BLaER1 (cell line): ENCODE measurements at regions not wholly inside any gene's neighbourhood (a gene's known extent, or its start where the extent isn't known, plus 50 kb on each side); places are given as distances from the start of the nearest gene placed in this dataset.
"Not testable (repeated sequence)": the region's sequence is repeated elsewhere in the genome, so short reads cannot be mapped to it uniquely, and the experiment has no call there.

ENCODE experiments used
- H3K27ac ChIP-seq: shearing (Covaris generic); formaldehyde crosslinking; 2 replicates; pipeline ENCODE4 v1.8.1; 2022
- H3K27me3 ChIP-seq: shearing (Covaris generic); formaldehyde crosslinking; 2 replicates; pipeline ENCODE4 v1.8.1; 2022
- H3K36me3 ChIP-seq: shearing (Covaris generic); formaldehyde crosslinking; 2 replicates; pipeline ENCODE4 v1.8.1; 2022
- H3K4me1 ChIP-seq: shearing (Covaris generic); formaldehyde crosslinking; 2 replicates; pipeline ENCODE4 v1.8.1; 2022
- H3K4me2 ChIP-seq: shearing (Covaris generic); formaldehyde crosslinking; 2 replicates; pipeline ENCODE4 v1.8.1; 2022
- H3K4me3 ChIP-seq: shearing (Covaris generic); formaldehyde crosslinking; 2 replicates; pipeline ENCODE4 v1.8.1; 2022
- H3K9ac ChIP-seq: shearing (Covaris generic); formaldehyde crosslinking; 2 replicates; pipeline ENCODE4 v1.8.1; 2022
- H3K9me3 ChIP-seq: shearing (Covaris generic); formaldehyde crosslinking; 2 replicates; pipeline ENCODE4 v1.8.1; 2022
- H4K20me1 ChIP-seq: shearing (Covaris generic); formaldehyde crosslinking; 2 replicates; pipeline ENCODE4 v1.8.1; 2022
- Cebpa-rat ChIP-seq: shearing (Covaris generic); IDR thresholded peaks from 2 replicates; pipeline ENCODE4 v1.8.1; 2022

DNA sequence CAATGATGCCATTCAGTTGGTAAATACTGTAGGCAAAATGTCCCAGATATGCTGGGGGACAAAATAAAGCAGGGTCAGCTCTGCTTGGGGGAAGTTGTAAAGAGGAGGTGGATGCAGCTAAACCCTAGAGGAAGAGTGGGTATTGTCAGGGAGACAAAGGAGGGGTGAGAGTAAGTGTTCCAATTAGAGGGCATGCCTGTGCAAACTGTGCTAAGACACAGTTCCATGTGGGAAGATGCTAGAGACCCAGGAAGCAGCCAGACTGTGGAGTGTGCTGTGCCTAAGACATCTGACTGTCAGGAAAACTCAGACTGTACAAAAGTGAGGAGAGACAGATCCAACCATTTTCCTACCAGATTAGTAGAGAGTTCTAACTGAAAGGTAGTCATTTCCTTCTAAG, 474.3 kb downstream of the ATP23 start:
- H3K27ac ChIP-seq, result no peak overlapping the region
- TF ChIP-seq Cebpa-rat, result no peak
- no peak overlapping the region for H3K4me3 ChIP-seq
- no peaks in the 10 kb centered on the region for H3K36me3 ChIP-seq
- no peak overlapping the region for H3K4me2 ChIP-seq
- H3K9me3 ChIP-seq, result no peaks in the 10 kb centered on the region
- H3K27me3 ChIP-seq, result no peaks in the 10 kb centered on the region
- H3K9ac ChIP-seq, result no peak overlapping the region
- H4K20me1 ChIP-seq, result no peaks in the 10 kb centered on the region
- no peaks in the 10 kb centered on the region for H3K4me1 ChIP-seq

DNA sequence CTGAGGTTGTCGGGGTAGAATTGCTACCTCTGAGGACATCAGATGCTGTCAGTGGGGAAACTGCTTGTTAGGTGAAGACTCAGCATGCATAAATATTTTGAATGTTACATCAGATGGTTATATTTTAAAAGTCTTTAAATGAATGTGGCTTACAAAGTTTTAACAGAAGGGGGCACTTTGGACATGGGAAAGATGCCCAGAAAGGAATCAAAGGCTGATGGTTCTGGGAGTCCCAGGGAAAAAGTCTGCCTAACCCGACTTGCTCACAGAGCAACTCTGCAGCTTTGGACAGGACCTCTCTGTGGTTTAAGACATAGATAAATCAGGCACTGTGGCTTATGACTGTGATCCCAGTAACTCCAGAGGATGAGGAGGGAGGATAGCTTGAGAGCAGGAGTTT, 474.9 kb downstream of the ATP23 start:
- H4K20me1 ChIP-seq, result no peaks in the 10 kb centered on the region
- H3K4me2 ChIP-seq, result no peak overlapping the region
- no peaks in the 10 kb centered on the region for H3K27me3 ChIP-seq
- no peaks in the 10 kb centered on the region for H3K4me1 ChIP-seq
- no peak overlapping the region for H3K4me3 ChIP-seq
- H3K36me3 ChIP-seq, result no peaks in the 10 kb centered on the region
- TF ChIP-seq Cebpa-rat, result no peak
- no peaks in the 10 kb centered on the region for H3K9me3 ChIP-seq
- no peak overlapping the region for H3K27ac ChIP-seq
- H3K9ac ChIP-seq, result no peak overlapping the region

DNA sequence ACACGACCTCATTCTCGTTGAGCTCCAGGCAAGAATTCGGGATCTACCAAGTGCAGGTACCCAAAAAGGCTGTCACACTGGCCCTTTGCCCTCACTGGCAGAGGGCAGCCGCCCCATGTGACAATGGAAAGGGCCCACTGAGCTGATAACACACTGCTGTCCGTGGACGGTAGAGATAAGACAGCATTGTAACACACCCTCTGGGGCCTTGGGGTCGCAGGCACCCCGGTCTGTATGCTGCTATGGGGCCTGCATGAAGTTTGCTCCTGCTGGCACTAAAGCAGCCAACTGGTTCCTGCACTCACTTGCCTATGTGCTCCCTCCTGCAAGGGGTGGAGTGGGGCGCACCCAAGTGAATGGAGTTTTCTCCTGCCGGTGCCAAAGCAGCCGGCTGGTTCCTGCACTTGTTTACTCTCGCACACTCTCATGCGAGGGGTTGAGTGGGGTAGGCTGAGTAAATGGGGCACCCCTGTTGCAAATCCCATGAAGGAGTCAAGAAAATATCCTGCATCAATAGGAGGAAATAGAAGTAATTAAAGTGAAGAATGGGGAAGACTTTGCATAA, 477.9 kb downstream of the ATP23 start:
- Histone ChIP-seq H3K4me2 (no peak overlapping the region), H3K9me3 (no peaks in the 10 kb centered on the region), H4K20me1 (no peaks in the 10 kb centered on the region), H3K9ac (no peak overlapping the region), H3K4me1 (no peaks in the 10 kb centered on the region), H3K36me3 (no peaks in the 10 kb centered on the region), H3K27ac (no peak overlapping the region), H3K27me3 (no peaks in the 10 kb centered on the region), H3K4me3 (no peak overlapping the region)
- no peak for TF ChIP-seq Cebpa-rat

DNA sequence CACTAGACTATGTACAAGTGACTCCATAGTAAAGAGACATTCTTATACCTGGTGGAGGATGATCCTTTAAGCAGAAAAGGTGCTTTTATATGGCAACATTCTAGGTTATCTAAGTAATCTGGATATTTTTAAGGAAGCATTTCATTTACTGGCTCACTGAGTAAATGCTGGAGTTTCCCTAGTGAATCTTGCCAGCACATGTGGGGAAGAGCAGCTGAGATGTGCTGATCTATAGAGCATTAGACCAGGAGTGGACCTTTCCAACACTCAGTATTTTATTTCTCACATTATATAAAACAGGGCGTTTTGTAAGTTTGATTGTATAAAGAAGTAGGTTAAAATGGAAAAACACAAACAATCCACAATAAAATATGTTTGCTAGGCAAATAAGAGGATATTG, 478.5 kb downstream of the ATP23 start:
- Histone ChIP-seq H3K9me3 (no peaks in the 10 kb centered on the region), H3K4me3 (no peak overlapping the region), H4K20me1 (no peaks in the 10 kb centered on the region), H3K9ac (no peak overlapping the region), H3K4me2 (no peak overlapping the region), H3K4me1 (no peaks in the 10 kb centered on the region), H3K27me3 (no peaks in the 10 kb centered on the region), H3K27ac (no peak overlapping the region), H3K36me3 (no peaks in the 10 kb centered on the region)
- TF ChIP-seq Cebpa-rat, result no peak

DNA sequence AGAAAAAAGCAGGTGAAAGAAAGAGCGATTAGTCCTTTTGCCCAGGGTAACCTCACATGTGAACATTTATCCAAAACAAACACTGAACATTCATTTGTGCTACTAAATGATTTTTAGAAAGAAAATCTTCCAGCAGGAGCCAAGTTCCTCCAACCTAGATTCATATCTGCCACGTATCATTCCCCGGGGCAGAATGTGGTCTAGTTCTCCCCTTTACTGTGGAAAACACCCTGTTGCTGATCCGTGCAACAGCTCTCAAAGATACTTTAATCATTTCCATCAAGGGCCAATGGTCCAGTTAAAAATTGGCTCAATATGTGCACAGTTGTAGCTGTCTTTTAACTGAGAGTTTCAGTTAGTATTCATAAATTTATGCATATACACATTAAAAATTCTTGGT, 479.1 kb downstream of the ATP23 start:
- H3K27me3 ChIP-seq, result no peaks in the 10 kb centered on the region
- no peak overlapping the region for H3K4me3 ChIP-seq
- H3K9ac ChIP-seq, result no peak overlapping the region
- TF ChIP-seq Cebpa-rat, result no peak
- H3K27ac ChIP-seq, result no peak overlapping the region
- H3K4me2 ChIP-seq, result no peak overlapping the region
- H3K9me3 ChIP-seq, result no peaks in the 10 kb centered on the region
- H4K20me1 ChIP-seq, result no peaks in the 10 kb centered on the region
- H3K4me1 ChIP-seq, result no peaks in the 10 kb centered on the region
- H3K36me3 ChIP-seq, result no peaks in the 10 kb centered on the region

DNA sequence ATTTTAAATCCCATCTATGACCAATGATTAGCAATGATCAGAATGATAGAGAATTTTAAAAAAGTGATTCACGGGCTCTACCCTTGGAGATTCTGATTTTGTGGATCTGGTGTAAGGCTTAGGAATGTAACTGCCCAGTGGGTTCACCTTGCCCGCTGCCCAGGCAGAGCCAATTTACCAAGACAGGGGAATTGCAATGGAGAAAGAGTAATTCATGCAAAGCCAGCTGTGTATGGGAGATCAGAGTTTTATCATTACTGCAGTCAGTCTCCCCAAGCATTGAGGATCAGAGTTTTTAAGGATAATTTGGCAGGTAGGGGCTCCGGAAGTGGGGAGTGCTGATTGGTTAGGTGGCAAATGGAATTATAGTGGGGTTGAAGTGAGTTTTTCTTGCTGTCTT, 480.6 kb downstream of the ATP23 start:
- H3K4me1 ChIP-seq, result no peaks in the 10 kb centered on the region

DNA sequence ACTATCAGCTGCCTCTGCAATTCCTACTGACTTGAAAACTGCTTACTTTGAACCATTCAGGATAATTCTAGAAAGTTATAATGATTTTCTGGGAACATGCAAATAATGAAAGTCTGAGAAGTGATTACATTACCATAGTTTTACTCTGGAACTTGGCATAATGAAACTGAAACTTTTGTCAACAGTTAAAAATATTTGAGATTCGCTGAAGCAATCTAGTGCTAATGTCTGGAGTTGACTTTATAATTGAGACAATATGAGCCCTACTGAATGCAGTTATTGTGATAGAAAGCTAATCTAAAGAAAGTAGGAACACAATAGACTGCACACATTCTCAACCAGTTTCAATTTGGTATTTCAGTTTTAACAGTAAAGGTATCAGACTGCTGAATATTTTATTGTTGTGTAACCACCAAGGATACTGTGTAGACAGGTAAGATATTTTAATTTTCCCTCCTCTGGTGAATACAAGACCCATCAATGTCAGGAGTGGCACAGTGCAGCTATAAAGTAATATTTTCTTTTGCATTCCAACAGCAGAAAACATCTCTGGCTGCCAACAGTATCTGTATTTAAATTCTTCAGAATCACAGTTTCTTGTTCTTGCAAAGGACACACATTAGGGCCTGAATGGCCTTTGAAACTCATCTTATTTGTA, 483.5 kb downstream of the ATP23 start:
- H3K4me3 ChIP-seq, result no peak overlapping the region
- H3K27ac ChIP-seq, result no peak overlapping the region
- no peak overlapping the region for H3K4me2 ChIP-seq
- no peak overlapping the region for H3K9ac ChIP-seq
- H3K9me3 ChIP-seq, result no peaks in the 10 kb centered on the region
- no peak for TF ChIP-seq Cebpa-rat
- H3K27me3 ChIP-seq, result no peaks in the 10 kb centered on the region
- no peaks in the 10 kb centered on the region for H3K4me1 ChIP-seq
- no peaks in the 10 kb centered on the region for H4K20me1 ChIP-seq
- H3K36me3 ChIP-seq, result no peaks in the 10 kb centered on the region

More for the DNA sequence above, 480.6 kb downstream of the ATP23 start:
- no peaks in the 10 kb centered on the region for H3K36me3 ChIP-seq
- no peak overlapping the region for H3K4me2 ChIP-seq
- no peaks in the 10 kb centered on the region for H3K27me3 ChIP-seq
- no peak for TF ChIP-seq Cebpa-rat
- no peak overlapping the region for H3K27ac ChIP-seq
- no peaks in the 10 kb centered on the region for H3K9me3 ChIP-seq
- no peaks in the 10 kb centered on the region for H4K20me1 ChIP-seq
- H3K9ac ChIP-seq, result no peak overlapping the region
- no peak overlapping the region for H3K4me3 ChIP-seq

DNA sequence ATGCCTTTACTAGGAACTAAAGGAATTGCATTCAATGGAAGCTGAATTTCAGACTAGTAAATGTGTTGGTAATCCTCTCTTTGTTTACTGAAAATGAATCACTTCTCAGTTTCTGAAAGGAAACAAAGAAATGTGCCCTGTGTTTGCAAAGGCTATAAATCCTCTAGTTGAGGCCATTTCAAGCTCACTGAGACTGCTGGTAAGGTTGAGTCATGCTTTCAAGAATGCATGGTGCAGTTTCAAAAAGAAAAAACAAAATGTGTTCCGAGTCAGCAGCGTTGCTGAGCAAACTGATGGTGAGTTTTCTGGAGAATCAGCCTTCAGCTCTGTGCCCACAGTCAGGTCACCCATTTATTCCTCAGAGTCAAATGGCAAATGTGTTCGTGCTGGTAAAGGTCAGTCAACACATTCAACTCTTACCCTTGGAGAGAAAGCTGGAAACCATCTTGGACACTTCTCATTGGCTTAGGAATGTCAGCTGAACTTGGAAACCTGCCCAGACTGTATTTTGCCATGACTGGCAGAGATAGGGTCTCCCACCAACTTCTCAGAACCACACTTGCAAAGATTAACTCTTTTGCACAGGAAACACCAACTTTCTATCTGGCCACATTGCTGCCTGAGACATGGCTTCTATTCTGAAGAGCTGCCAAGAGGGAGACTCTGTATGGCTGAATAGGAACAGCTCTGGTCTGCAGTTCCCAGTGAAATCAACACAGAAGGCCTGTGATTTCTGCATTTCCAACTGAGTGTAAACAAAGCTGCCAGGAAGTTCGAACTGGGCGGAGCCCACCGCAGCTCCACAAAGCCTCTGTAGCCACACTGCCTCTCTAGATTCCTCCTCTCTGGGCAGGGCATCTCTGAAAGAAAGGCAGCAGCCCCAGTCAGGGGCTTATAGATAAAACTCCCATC, 484.4 kb downstream of the ATP23 start:
- H4K20me1 ChIP-seq, result no peaks in the 10 kb centered on the region
- no peak for TF ChIP-seq Cebpa-rat
- H3K36me3 ChIP-seq, result no peaks in the 10 kb centered on the region
- H3K27ac ChIP-seq, result no peak overlapping the region
- no peak overlapping the region for H3K9ac ChIP-seq
- no peaks in the 10 kb centered on the region for H3K9me3 ChIP-seq
- no peaks in the 10 kb centered on the region for H3K4me1 ChIP-seq
- H3K27me3 ChIP-seq, result no peaks in the 10 kb centered on the region
- H3K4me3 ChIP-seq, result no peak overlapping the region
- no peak overlapping the region for H3K4me2 ChIP-seq

DNA sequence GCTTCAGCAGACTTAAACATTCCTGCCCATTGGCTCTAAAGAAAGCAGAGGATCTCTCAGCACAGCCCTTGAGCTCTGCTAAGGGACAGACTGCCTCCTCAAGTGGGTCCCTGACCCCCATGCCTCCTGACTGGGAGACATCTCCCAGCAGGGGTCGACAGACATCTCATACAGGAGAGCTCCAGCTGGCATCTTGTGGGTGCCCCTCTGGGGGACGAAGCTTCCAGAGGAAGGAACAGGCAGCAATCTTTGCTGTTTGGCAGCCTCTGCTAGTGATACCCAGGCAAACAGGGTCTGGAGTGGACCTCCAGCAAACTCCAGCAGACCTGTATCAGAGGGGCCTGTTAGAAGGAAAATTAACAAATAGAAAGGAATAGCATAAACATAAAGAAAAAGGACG, 485.1 kb downstream of the ATP23 start:
- not testable (repeated sequence) for H3K27me3 ChIP-seq, H3K4me3 ChIP-seq, H3K36me3 ChIP-seq, H4K20me1 ChIP-seq, H3K4me1 ChIP-seq, H3K9me3 ChIP-seq, H3K27ac ChIP-seq, H3K4me2 ChIP-seq, H3K9ac ChIP-seq

DNA sequence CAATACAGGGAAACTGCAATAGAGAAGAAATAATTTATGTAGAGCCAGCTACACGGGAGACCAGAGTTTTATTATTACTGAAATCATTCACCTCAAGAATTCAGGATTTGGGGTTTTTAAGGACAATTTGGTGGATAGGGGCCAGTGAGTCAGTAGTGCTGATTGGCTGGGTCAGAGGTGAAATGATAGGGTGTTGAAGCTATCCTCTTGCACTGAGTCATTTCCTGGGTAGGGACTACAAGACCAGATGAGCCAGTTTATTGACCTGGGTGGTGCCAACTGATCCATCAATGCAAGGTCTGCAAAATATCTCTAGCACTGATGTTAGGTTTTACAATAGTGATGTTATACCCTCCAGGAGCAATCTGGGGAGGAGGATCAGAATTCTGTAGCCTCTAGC, 486.3 kb downstream of the LRIG3 start:
- no peak overlapping the region for H3K4me2 ChIP-seq
- H3K9me3 ChIP-seq, result no peaks in the 10 kb centered on the region
- no peak overlapping the region for H3K4me3 ChIP-seq
- no peaks in the 10 kb centered on the region for H3K36me3 ChIP-seq
- TF ChIP-seq Cebpa-rat, result no peak
- H3K27me3 ChIP-seq, result no peaks in the 10 kb centered on the region
- no peaks in the 10 kb centered on the region; the same call in 1 of the 2 replicates for H3K4me1 ChIP-seq
- H3K9ac ChIP-seq, result no peak overlapping the region
- H3K27ac ChIP-seq, result no peak overlapping the region
- H4K20me1 ChIP-seq, result no peaks in the 10 kb centered on the region
